ENCODE measurements at regions not wholly inside any gene's neighbourhood (a gene's known extent, or its start where the extent isn't known, plus 50 kb on each side); places are given as distances from the start of the nearest gene placed in this dataset.
A peak's percentile ranks its signal among the peaks of the same experiment; 100 is the strongest.
"Not testable (repeated sequence)": the region's sequence is repeated elsewhere in the genome, so short reads cannot be mapped to it uniquely, and the experiment has no call there.

GRCh38 chr9:62801961-62802718 lies 1612.3 kb downstream of the SPATA31A7 start:
- not testable (repeated sequence) for TF ChIP-seq CTCF (IDR thresholded peaks at IDR 0.05)
- peak in 1 of 3 donors; percentile 27 for TF ChIP-seq POLR2A (IDR thresholded peaks at IDR 0.05)

Data from body of pancreas (tissue), 4 donors.